ENCODE measurements at regions not wholly inside any gene's neighbourhood (a gene's known extent, or its start where the extent isn't known, plus 50 kb on each side); places are given as distances from the start of the nearest gene placed in this dataset.

- TF ChIP-seq NFRKB (IDR thresholded peaks at IDR 0.05), result no peak
- TF ChIP-seq BHLHE40 (IDR thresholded peaks at IDR 0.05; ENCODE audit: borderline replicate concordance), result no peak
- TF ChIP-seq SP1 (IDR thresholded peaks at IDR 0.05), result no peak
- no peak for TF ChIP-seq ARNT (IDR thresholded peaks at IDR 0.05)
- TF ChIP-seq ZNF384 (IDR thresholded peaks at IDR 0.05), result no peak
- no peak for TF ChIP-seq TARDBP (IDR thresholded peaks at IDR 0.05)
- TF ChIP-seq L3MBTL2 (conservative IDR thresholded peaks at IDR 0.05), result no peak
- no peak for TF ChIP-seq SUZ12 (IDR thresholded peaks at IDR 0.05)
- no peak for TF ChIP-seq FOXA1 (IDR thresholded peaks at IDR 0.05)
- TF ChIP-seq ELF4 (IDR thresholded peaks at IDR 0.05), result no peak
Measured at GRCh38 chr1:221823561-221823960, 81.7 kb upstream of the DUSP10 start.
